ENCODE measurements at regions not wholly inside any gene's neighbourhood (a gene's known extent, or its start where the extent isn't known, plus 50 kb on each side); places are given as distances from the start of the nearest gene placed in this dataset.

- no peak for TF ChIP-seq CSRNP3 (CRISPR knock-in tag; IDR thresholded peaks at IDR 0.05)
Measured at GRCh38 chr1:216932424-216932823, 209.2 kb upstream of the ESRRG start (continued).

- ATAC-seq = peak; percentile 34; the same call in 2 of the 3 replicates
- TF ChIP-seq CSRNP3 (CRISPR knock-in tag; IDR thresholded peaks at IDR 0.05) = no peak
- no peak for TF ChIP-seq ISL1 (CRISPR knock-in tag; IDR thresholded peaks at IDR 0.05)
- TF ChIP-seq CSDC2 (CRISPR knock-in tag; IDR thresholded peaks at IDR 0.05) = no peak
- no peak for TF ChIP-seq ZNF565 (CRISPR knock-in tag; conservative IDR thresholded peaks at IDR 0.05; ENCODE audit: low read depth)
- TF ChIP-seq OSR1 (CRISPR knock-in tag; IDR thresholded peaks at IDR 0.05) = no peak
- no peak for TF ChIP-seq RARB (CRISPR knock-in tag; IDR thresholded peaks at IDR 0.05)
- TF ChIP-seq PPARA (CRISPR knock-in tag; IDR thresholded peaks at IDR 0.05; ENCODE audit: borderline replicate concordance) = no peak
- no peak for TF ChIP-seq SNAI2 (CRISPR knock-in tag; IDR thresholded peaks at IDR 0.05)
Measured at GRCh38 chr1:216929870-216930582, 206.8 kb upstream of the ESRRG start.

GRCh38 chr1:216927633-216928032 is 204.4 kb upstream of the ESRRG start:
- TF ChIP-seq RARB (CRISPR knock-in tag; IDR thresholded peaks at IDR 0.05) = no peak
- TF ChIP-seq BACH2 (CRISPR knock-in tag; IDR thresholded peaks at IDR 0.05; ENCODE audit: borderline replicate concordance) = no peak
- TF ChIP-seq PATZ1 (CRISPR knock-in tag; IDR thresholded peaks at IDR 0.05; ENCODE audit: borderline replicate concordance) = no peak
- no peak for TF ChIP-seq TCF4 (CRISPR knock-in tag; IDR thresholded peaks at IDR 0.05; ENCODE audit: borderline replicate concordance)
- TF ChIP-seq CREB5 (CRISPR knock-in tag; IDR thresholded peaks at IDR 0.05; ENCODE audit: low read depth) = no peak
- no peak for ATAC-seq

- no peak for ATAC-seq
- TF ChIP-seq TCF4 (CRISPR knock-in tag; IDR thresholded peaks at IDR 0.05; ENCODE audit: borderline replicate concordance) = no peak
- TF ChIP-seq RARB (CRISPR knock-in tag; IDR thresholded peaks at IDR 0.05) = no peak
- no peak for TF ChIP-seq ZNF70 (CRISPR knock-in tag; IDR thresholded peaks at IDR 0.05)
Measured at GRCh38 chr1:216926720-216927510, 203.7 kb upstream of the ESRRG start.

GRCh38 chr1:216925962-216926625 is 202.9 kb upstream of the ESRRG start:
- no peak for ATAC-seq
- no peak for TF ChIP-seq PATZ1 (CRISPR knock-in tag; IDR thresholded peaks at IDR 0.05; ENCODE audit: borderline replicate concordance)
- no peak for TF ChIP-seq TCF4 (CRISPR knock-in tag; IDR thresholded peaks at IDR 0.05; ENCODE audit: borderline replicate concordance)
- no peak for TF ChIP-seq POU6F1 (CRISPR knock-in tag; IDR thresholded peaks at IDR 0.05; ENCODE audit: borderline replicate concordance, low read depth)
- no peak for TF ChIP-seq PPARA (CRISPR knock-in tag; IDR thresholded peaks at IDR 0.05; ENCODE audit: borderline replicate concordance)
- TF ChIP-seq ARNTL (CRISPR knock-in tag; IDR thresholded peaks at IDR 0.05; ENCODE audit: borderline replicate concordance, low read depth) = no peak
- TF ChIP-seq ZNF70 (CRISPR knock-in tag; IDR thresholded peaks at IDR 0.05) = no peak
- no peak for TF ChIP-seq RARB (CRISPR knock-in tag; IDR thresholded peaks at IDR 0.05)
- TF ChIP-seq ZFP30 (CRISPR knock-in tag; IDR thresholded peaks at IDR 0.05) = no peak

Measured in SK-N-SH treated with all-trans-retinoic acid at 6 μM for 48 hours (cell line).